H1 (cell line): ENCODE measurements at regions not wholly inside any gene's neighbourhood (a gene's known extent, or its start where the extent isn't known, plus 50 kb on each side); places are given as distances from the start of the nearest gene placed in this dataset.

Experiments used
- CTCF ChIA-PET: fragments of 300-600 bp; sonication (Branson Sonifier 250); formaldehyde crosslinking; loops from one replicate; lab custom pipeline; 2021; ENCODE audit not compliant: partially characterized antibody; lab: Charles Lee
- POLR2A ChIA-PET: fragments of 300-600 bp; sonication (Branson Sonifier 250); formaldehyde crosslinking; loops from one replicate; lab custom pipeline; 2021; ENCODE audit warnings: inconsistent platforms; ENCODE audit not compliant: partially characterized antibody; lab: Charles Lee
- DNase-seq, 2 experiments: peaks; one replicate each; pipeline versions ENCODE4 v3.0.0 to v3.0.0-alpha.2; 2010 to 2022; ENCODE audit warnings: low spot score in 2 of 2, low read depth in 1 of 2, mixed read lengths in 1 of 2
- FAIRE-seq: peaks from 2 replicates; lab custom pipeline; 2011; peaks lifted over from hg19 to GRCh38; lab: Jason Lieb, UNC
- H2AFZ ChIP-seq: 2 replicates; pipeline ENCODE4 v1.8.1; 2012; ENCODE audit warnings: low read length, inconsistent platforms
- H2AK5ac ChIP-seq: 2 replicates; pipeline ENCODE4 v1.6.1; 2013; ENCODE audit warnings: low read depth, low read length
- H2BK120ac ChIP-seq: replicated peaks from 2 replicates; pipeline ENCODE3; 2013; ENCODE audit warnings: low read depth, low read length, inconsistent platforms
- H2BK12ac ChIP-seq: 2 replicates; pipeline ENCODE4 v1.6.1; 2013; ENCODE audit warnings: low read depth, low read length
- H2BK15ac ChIP-seq: 2 replicates; pipeline ENCODE4 v1.6.1; 2013; ENCODE audit warnings: low read length
- H2BK20ac ChIP-seq: 2 replicates; pipeline ENCODE4 v1.6.1; 2013; ENCODE audit warnings: low read length
- H2BK5ac ChIP-seq: 2 replicates; pipeline ENCODE4 v1.6.1; 2013; ENCODE audit warnings: low read depth, low read length
- H3K14ac ChIP-seq: 2 replicates; pipeline ENCODE4 v1.6.1; 2013; ENCODE audit warnings: inconsistent platforms; ENCODE audit not compliant: insufficient read length
- H3K18ac ChIP-seq: 2 replicates; pipeline ENCODE4 v1.6.1; 2013; ENCODE audit warnings: low read length; ENCODE audit errors: extremely low read depth
- H3K23ac ChIP-seq: 2 replicates; pipeline ENCODE4 v1.6.1; 2013; ENCODE audit warnings: inconsistent platforms; ENCODE audit not compliant: insufficient read length
- H3K23me2 ChIP-seq: 2 replicates; pipeline ENCODE4 v1.6.1; 2013; ENCODE audit warnings: low read depth, low read length
- H3K27ac ChIP-seq: 2 replicates; pipeline ENCODE4 v1.6.1; 2011; ENCODE audit warnings: low read depth, low read length, inconsistent platforms
- H3K27me3 ChIP-seq, 4 experiments: replicated peaks in 1 of 4; 1 replicate in 1 of 4; 2 replicates in 3 of 4; pipeline versions ENCODE4 v1.6.1 to v1.8.1; 2011 to 2013; ENCODE audit warnings: low read length in 3 of 4, mild to moderate bottlenecking in 3 of 4, inconsistent platforms in 2 of 4, mixed read lengths in 2 of 4, moderate library complexity in 1 of 4; ENCODE audit not compliant: control insufficient read depth in 3 of 4, insufficient read depth in 3 of 4; ENCODE audit errors: extremely low read depth in 1 of 4
- H3K36me3 ChIP-seq, 4 experiments: 2 replicates each; pipeline versions ENCODE4 v1.6.1 to v1.8.1; 2011 to 2013; ENCODE audit warnings: mild to moderate bottlenecking in 4 of 4, low read length in 3 of 4, moderate library complexity in 2 of 4, control low read depth in 1 of 4, inconsistent platforms in 1 of 4; ENCODE audit not compliant: insufficient read depth in 4 of 4, control insufficient read depth in 2 of 4
- H3K4ac ChIP-seq: replicated peaks from 2 replicates; pipeline ENCODE3; 2013; ENCODE audit warnings: low read length, low read depth, mixed read lengths, inconsistent platforms; ENCODE audit not compliant: insufficient read length
- H3K4me1 ChIP-seq, 4 experiments: replicated peaks in 1 of 4; 1 replicate in 1 of 4; 2 replicates in 3 of 4; pipeline versions ENCODE4 v1.6.1 to v1.8.1; 2011 to 2013; ENCODE audit warnings: low read length in 3 of 4, inconsistent platforms in 2 of 4, mixed read lengths in 1 of 4; ENCODE audit not compliant: insufficient read depth in 4 of 4, control insufficient read depth in 3 of 4
- H3K4me2 ChIP-seq, 2 experiments: 2 replicates each; pipeline versions ENCODE4 v1.6.1 to v1.8.1; 2011 to 2013; ENCODE audit warnings: low read depth in 2 of 2, low read length in 2 of 2, control low read depth in 1 of 2, inconsistent platforms in 1 of 2, mild to moderate bottlenecking in 1 of 2; ENCODE audit not compliant: insufficient read depth in 1 of 2
- H3K4me3 ChIP-seq, 4 experiments: fragments of 200-600, 300-600 bp in 1 of 4; sonication (generic), shearing (Covaris generic), sonication (Bioruptor Twin) in 1 of 4; 2 replicates each; pipeline versions ENCODE4 v1.5.1 to v1.8.1; 2011 to 2016; ENCODE audit warnings: low read length in 4 of 4, low read depth in 3 of 4, control low read depth in 2 of 4, inconsistent platforms in 2 of 4, mild to moderate bottlenecking in 2 of 4, mixed read lengths in 1 of 4, moderate library complexity in 1 of 4; ENCODE audit not compliant: insufficient read depth in 2 of 4; ENCODE audit errors: extremely low read depth in 1 of 4
- H3K56ac ChIP-seq: replicated peaks from 2 replicates; pipeline ENCODE3; 2013; ENCODE audit warnings: low read depth, mild to moderate bottlenecking, mixed read lengths, low read length, inconsistent platforms; ENCODE audit not compliant: insufficient read length
- H3K79me1 ChIP-seq: 2 replicates; pipeline ENCODE4 v1.6.1; 2013; ENCODE audit warnings: low read depth, low read length, control low read depth
- H3K79me2 ChIP-seq, 2 experiments: 2 replicates each; pipeline versions ENCODE4 v1.6.1 to v1.8.1; 2012 to 2013; ENCODE audit warnings: low read length in 2 of 2, mild to moderate bottlenecking in 2 of 2, inconsistent platforms in 1 of 2; ENCODE audit not compliant: insufficient read depth in 2 of 2, control insufficient read depth in 1 of 2
- H3K9ac ChIP-seq, 4 experiments: replicated peaks in 1 of 4; 1 replicate in 1 of 4; 2 replicates in 3 of 4; pipeline versions ENCODE4 v1.6.1 to v1.8.1; 2011 to 2013; ENCODE audit warnings: low read depth in 3 of 4, low read length in 3 of 4, control low read depth in 2 of 4, mild to moderate bottlenecking in 2 of 4, moderate library complexity in 2 of 4, inconsistent platforms in 1 of 4; ENCODE audit errors: extremely low read depth in 1 of 4
- H3K9me3 ChIP-seq, 2 experiments: 2 replicates each; pipeline versions ENCODE4 v1.6.1 to v1.8.1; 2012 to 2013; ENCODE audit warnings: mild to moderate bottlenecking in 2 of 2, moderate library complexity in 2 of 2, control low read depth in 1 of 2, inconsistent platforms in 1 of 2, low read depth in 1 of 2, low read length in 1 of 2, mixed read lengths in 1 of 2; ENCODE audit not compliant: insufficient read depth in 2 of 2
- H4K20me1 ChIP-seq, 2 experiments: replicated peaks in 1 of 2; 2 replicates each; pipeline versions ENCODE3 to v1.8.1; 2011 to 2013; ENCODE audit warnings: inconsistent platforms in 2 of 2, low read length in 2 of 2, mild to moderate bottlenecking in 1 of 2; ENCODE audit not compliant: insufficient read depth in 2 of 2, control insufficient read depth in 1 of 2
- H4K5ac ChIP-seq: 2 replicates; pipeline ENCODE4 v1.6.1; 2013; ENCODE audit warnings: low read length, low read depth, mixed read lengths, inconsistent platforms; ENCODE audit not compliant: insufficient read length
- H4K8ac ChIP-seq: 2 replicates; pipeline ENCODE4 v1.8.0; 2013; ENCODE audit warnings: mild to moderate bottlenecking, moderate library complexity, low read length, inconsistent platforms; ENCODE audit not compliant: insufficient read depth; ENCODE audit errors: extremely low read depth
- H4K91ac ChIP-seq: replicated peaks from 2 replicates; pipeline ENCODE3; 2013; ENCODE audit warnings: low read length, mixed read lengths, inconsistent platforms; ENCODE audit not compliant: insufficient read length
- EZH2 ChIP-seq: fragments of 200-600 bp; sonication (generic); IDR thresholded peaks from 2 replicates; pipeline ENCODE4 v1.7.1; 2012; ENCODE audit warnings: low read depth, mild to moderate bottlenecking, moderate library complexity, low read length, inconsistent platforms; ENCODE audit not compliant: severe bottlenecking
- SIRT6 ChIP-seq: IDR thresholded peaks from one replicate; pipeline ENCODE4 v1.7.1; 2012; ENCODE audit warnings: low read length, inconsistent platforms
- WGBS, 2 experiments: shearing (Covaris generic) in 1 of 2; methylation state at CpG; one replicate each; pipeline versions ENCODE4 v1.1.6 to v1.1.7; 2013 to 2015; ENCODE audit warnings: low lambda C conversion rate in 2 of 2, mixed read lengths in 2 of 2, inconsistent platforms in 1 of 2, low coverage in 1 of 2, missing lambda C conversion rate in 1 of 2; ENCODE audit not compliant: insufficient replicate concordance in 2 of 2, insufficient coverage in 1 of 2, insufficient read length in 1 of 2; ENCODE audit errors: extremely low coverage in 1 of 2, missing lambda C conversion rate in 1 of 2; 5-methylcytosine and 5-hydroxymethylcytosine counted together

- Histone ChIP-seq H3K27me3 (no peaks in the 10 kb centered on the region), H3K18ac (no peak overlapping the region), H4K5ac (no peak overlapping the region), H2AK5ac (no peak overlapping the region), H3K23ac (no peak overlapping the region), H3K9me3 (no peaks in the 10 kb centered on the region), H3K27ac (no peak overlapping the region), H2BK15ac (no peak overlapping the region), H3K4ac (no peak overlapping the region), H3K9ac (no peak overlapping the region), H2BK120ac (no peak overlapping the region), H3K56ac (no peak overlapping the region), H3K4me2 (no peak overlapping the region), H3K79me1 (no peaks in the 10 kb centered on the region), H3K4me1 (peaks cover 0 to 2% (median 0%) of the 10 kb centered on the region in 4 experiments; a peak in 1 of 7 replicates), H3K14ac (no peak overlapping the region), H4K8ac (no peak overlapping the region), H3K36me3 (no peaks in the 10 kb centered on the region), H3K23me2 (no peaks in the 10 kb centered on the region), H2BK5ac (no peak overlapping the region), H2AFZ (no peak overlapping the region), H3K4me3 (no peak overlapping the region), H4K91ac (no peak overlapping the region), H2BK20ac (no peak overlapping the region), H4K20me1 (no peaks in the 10 kb centered on the region), H2BK12ac (no peak overlapping the region), H3K79me2 (no peaks in the 10 kb centered on the region)
- FAIRE-seq (no peak), DNase-seq (no peak)
- POLR2A ChIA-PET = no interaction called here
- TF ChIP-seq EZH2 = no peak
- TF ChIP-seq SIRT6 = no peak
- CTCF ChIA-PET = no interaction called here
- 88% methylated on average over 2 of the region's 2 CpGs; no CpG with 5 or more reads in 1 of the 2 experiments for WGBS, 2 experiments
These were observed 462.8 kb downstream of the MEIS1 start for GRCh38 chr2:66897691-66898150.
